Activated CD8-positive, alpha-beta memory T cell treated with anti-CD3 and anti-CD28 coated beads for 48 hours (primary cell): ENCODE measurements at regions not wholly inside any gene's neighbourhood (a gene's known extent, or its start where the extent isn't known, plus 50 kb on each side); places are given as distances from the start of the nearest gene placed in this dataset.

Experiments used
- DNase-seq, 3 experiments: peaks; one replicate each; pipeline ENCODE4 v3.0.0-alpha.2; 2020; ENCODE audit warnings: low read depth in 2 of 3, low spot score in 2 of 3

DNA sequence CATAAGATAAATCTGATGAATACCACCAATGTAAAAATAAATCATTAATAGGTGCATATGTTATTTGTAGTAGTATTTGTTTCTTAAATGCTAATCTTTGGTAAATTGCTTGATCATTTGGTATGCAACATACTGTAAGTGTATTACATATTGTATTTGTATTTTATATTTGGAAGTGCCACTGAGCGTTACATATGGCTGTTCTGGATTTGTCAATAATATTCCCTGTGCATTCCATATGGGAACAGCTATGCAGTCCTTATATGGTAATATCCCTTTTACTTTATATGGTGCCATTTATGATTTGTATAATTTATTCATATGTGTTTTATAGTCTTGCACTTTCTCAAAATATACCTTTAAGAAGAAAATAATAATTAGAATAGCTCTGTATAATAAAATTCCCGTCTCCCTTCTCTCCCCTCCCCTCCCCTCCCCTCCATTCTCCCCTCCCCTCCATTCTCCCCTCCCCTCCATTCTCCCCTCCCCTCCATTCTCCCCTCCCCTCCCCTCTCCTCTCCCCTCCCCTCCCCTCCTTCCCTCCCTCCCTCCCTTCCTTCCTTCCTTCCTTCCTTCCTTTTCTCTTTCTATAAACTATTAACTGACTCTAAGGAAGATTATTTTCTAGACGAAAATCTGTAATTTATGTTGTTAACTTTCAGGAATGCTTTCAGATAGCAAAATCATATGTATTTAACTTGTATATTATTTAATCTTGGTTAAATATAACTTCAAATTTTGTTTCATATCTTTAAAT lies 241.4 kb downstream of the CSNK1G3 start:
- no peak for DNase-seq

DNA sequence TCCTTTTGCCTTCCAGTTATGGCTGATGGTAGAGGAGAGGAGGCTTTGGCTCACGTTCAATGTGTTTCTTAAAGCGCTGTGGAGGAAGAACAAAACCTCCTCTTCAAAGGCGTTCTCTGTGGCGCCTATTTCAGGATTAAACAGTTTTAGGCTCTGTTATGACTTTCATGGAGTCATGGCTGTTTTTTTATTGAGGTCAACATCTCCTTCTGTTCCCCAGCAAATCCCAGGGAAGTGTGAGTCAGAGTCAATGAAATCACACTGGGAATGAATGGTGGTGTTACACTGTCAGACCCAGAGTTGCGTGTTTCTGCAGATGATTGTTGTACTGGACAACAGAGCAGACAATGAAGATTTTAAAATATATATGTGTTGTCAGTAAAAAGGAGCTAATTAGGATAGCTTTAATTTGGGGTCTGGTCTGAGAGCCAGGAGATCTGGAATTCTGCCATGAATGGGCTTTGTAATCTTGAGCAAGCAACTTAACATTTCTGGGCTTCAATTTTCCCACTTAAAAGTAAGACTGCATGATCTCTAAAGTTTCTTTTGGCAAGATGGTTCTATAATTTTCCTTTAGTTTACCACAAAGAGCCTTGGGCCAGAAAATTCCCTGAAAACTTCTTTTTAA lies 240.7 kb downstream of the CSNK1G3 start:
- no peak for DNase-seq

DNA sequence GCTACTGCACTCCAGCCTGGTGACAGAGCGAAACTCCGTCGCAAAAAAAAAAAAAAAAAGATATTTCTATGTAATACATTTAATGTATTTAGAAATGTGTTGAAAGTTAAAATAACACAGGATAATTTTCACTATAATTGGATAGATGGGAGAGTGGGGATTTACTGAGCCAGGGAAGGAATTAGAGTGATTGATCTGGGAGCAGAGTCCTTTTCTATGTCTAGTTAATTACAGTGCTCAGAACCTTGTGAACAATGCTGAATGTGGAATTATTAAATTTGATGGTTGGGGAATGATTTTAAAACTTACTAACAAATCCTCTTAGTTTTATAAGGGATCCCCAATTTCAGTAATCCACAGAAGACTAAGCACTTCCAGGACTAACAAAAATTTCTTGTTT lies 239.7 kb downstream of the CSNK1G3 start:
- DNase-seq = no peak

DNA sequence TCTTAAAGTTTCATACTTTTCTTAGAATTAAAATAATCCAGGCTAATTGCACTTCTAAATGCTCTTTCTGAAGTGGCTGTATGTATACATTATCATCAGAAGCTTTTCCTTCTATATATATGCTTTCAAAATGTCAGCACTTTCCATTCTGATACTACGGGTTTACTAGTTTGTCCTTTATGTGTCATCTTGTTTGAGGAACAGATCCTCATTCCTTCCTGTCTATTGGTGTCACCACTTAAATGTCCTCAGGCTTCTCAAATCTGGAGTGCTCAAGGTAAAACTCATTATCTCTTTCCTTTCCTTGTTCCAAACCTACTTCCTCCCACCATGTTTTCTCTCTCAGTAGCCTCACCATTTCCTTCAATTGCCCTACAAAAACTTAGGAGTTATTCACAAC lies 236.3 kb downstream of the CSNK1G3 start:
- DNase-seq = no peak

DNA sequence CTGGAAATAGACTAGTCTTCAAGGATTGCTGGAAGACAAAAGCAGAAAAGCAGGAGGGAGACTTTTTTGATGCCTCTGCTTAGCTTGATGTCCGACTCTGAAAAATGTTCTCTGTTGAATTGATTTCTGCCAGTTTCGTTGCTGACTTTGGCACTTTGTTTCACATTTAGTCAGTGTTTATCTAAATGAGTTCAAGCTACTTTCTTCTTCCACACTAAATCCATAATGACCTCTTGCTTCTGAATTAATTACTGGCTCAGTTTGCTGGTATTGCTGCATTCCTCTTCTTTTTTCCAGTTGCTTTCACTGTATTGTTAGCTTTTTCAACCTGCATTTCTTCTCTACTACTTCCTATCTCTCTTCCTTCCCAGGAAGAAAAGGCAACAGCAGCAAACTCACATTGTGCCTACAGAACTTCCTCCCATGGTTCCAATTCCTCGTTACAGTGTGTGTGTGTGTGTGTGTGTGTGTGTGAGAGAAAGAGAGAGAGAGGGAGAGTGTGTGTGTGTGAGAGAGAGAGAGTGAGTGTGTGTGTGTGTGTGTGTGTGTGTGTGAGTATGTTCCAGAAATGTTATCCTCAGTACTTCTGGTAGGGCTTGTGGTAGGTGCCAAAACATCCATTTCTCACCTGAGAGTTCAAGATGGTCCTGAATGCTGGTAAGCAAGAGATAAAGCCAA lies 234.8 kb downstream of the CSNK1G3 start:
- DNase-seq = no peak

DNA sequence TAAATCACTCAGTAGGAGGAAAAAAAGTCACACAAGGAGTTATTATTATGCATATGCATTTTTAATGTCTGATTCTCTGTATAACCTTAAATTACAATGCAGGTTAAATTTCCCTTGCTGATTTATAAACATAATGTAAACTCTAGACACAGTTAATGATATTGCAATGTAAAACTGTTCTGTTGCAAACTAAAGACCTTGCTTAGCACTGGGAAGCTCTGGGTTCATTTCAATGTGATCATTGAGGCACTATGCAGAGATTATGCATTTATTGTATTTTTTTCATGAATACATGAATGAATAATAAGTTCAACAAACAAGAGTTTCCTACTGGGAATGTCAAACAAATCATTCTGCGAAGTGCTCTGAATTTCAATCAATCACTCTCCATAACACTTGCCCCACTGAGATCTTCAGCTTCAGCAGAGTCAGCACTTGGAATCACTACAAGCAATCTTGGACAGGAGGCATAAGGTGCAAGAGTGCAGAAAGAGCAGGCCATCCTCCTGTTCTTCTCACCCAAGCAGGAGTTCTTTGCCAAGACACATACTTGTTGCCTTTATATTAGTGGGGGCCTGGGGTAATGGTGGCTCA lies 232.1 kb downstream of the CSNK1G3 start:
- DNase-seq = no peak

DNA sequence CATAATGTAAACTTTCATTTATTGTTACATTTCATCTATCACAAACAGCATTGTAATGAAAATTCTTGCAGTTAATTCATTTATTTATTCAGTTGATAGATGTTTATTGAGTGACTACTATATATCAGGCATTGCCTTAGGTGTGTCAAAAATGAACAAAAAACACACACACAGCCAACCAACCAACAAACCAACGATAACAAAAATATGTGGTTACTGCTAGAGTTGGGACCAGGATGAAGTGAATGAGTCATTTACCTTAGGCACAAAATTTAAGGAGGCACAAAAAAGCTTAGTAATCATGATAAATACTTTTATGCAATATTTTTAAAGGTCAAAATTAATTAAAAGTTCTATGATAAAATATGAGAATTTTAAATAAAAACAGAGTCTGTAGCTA lies 223.4 kb downstream of the CSNK1G3 start:
- DNase-seq = no peak

DNA sequence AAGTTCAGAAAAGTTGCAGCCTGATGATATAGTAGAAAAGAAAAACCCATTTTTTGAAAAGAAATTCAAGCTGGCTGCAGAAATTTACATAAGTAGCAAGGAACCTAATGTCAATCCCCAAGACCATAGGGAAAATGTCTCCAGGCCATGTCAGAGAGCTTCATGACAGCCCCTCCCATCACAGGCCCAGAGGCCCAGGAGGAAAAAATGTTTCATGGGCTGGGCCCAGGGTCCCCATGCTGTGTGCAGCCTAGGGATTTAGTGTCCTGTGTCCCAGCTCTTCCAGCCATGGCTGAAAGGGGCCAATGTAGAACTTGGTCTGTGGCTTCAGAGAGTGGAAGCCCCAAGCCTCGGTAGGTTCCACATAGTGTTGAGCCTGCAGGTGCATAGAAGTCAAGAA lies 220.3 kb downstream of the CSNK1G3 start:
- no peak for DNase-seq

- no peak for DNase-seq
These were observed 210.5 kb downstream of the CSNK1G3 start for GRCh38 chr5:123722451-123722850.

- no peak for DNase-seq
These were observed 209.8 kb downstream of the CSNK1G3 start for GRCh38 chr5:123721675-123722276.

DNA sequence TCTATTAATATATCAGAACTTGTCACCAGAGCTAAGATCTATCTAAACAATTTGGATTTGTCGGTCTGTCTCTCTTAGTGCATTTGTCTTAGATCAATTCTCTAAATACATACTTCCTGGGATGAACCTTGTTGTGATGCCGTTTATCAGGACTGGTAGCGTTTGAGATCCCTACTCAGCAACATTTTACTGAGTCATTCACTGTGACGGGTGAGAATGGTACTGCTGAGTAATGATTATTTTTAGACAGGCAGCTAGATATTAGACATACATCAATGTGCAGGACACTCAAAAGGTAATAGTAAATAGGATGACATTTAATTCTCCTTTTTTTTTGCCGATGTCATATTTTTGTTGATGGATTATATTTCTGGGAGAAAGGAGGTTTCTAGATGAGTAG lies 209.0 kb downstream of the CSNK1G3 start:
- DNase-seq = no peak

- DNase-seq = no peak
These were observed 208.4 kb downstream of the CSNK1G3 start for GRCh38 chr5:123720339-123720738.

GRCh38 chr5:123719004-123719403 lies 207.0 kb downstream of the CSNK1G3 start:
- no peak for DNase-seq

DNA sequence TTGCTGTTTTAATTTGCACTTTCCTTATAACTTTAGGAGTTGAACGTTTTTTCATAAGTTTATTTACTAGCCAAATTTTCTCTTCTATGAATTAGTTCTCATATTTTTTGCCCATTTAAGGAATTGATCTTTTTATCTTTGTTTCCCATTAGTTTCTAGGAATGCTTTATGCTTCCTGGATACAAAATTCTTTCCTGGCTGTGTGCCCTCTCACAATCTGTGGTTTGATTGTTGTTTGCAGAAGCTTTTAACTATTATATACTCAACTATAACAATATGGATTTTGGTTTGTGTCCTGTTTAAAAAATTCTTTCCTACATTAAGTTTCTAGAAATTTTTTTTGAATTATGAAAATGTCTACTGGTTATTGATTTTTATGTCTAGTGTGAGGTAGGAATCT lies 206.3 kb downstream of the CSNK1G3 start:
- DNase-seq = no peak

DNA sequence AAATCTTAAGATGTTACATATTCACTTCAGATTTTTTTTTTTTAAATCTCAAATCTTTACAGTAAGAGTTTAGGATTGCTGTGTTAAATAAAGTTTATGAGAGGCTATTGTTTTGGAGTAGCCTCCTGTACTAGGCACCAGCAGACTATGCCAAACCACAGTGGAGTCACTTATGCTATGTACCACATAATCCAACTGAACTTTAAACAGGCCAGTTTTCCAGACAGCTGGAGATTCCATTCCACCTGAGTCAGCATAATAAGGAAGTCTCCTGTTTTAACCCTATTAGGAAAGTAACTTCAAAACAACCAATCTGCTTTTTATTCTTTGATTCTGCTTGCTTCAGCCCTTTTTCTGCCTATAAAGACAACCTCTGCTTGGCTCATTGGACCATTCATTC lies 205.2 kb downstream of the CSNK1G3 start:
- DNase-seq = no peak

DNA sequence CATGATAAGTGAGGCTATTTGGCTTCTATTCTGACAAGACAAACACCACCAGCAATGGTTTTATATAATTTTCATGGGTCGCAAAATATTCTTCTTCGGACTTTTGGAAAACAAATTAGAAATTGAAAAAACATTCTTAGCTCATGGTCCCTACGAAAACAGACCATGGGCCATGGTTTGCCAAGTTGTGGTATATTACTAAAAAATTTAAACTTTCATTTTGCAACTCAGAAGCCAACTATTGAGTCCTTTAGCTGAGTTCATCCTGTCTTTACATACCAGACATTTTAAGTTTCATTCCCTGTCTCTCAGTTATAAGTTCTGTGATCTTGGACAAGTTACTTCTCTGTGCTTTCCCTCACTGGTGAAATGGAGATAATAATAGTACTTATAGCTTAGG lies 198.1 kb downstream of the CSNK1G3 start:
- DNase-seq = no peak

- no peak for DNase-seq
These were observed 197.4 kb downstream of the CSNK1G3 start for GRCh38 chr5:123709422-123709821.

GRCh38 chr5:123708074-123708806 lies 196.3 kb downstream of the CSNK1G3 start:
- DNase-seq = no peak

GRCh38 chr5:123706531-123706930 lies 194.6 kb downstream of the CSNK1G3 start:
- DNase-seq = no peak

GRCh38 chr5:123705741-123706140 lies 193.8 kb downstream of the CSNK1G3 start:
- DNase-seq = no peak
